ENCODE measurements at regions not wholly inside any gene's neighbourhood (a gene's known extent, or its start where the extent isn't known, plus 50 kb on each side); places are given as distances from the start of the nearest gene placed in this dataset.

- no peak for TF ChIP-seq CTCF (IDR thresholded peaks at IDR 0.05)
- Mint-ChIP-seq H3K27ac (no peak overlapping the region), H3K4me3 (no peak overlapping the region), H3K4me1 (ENCODE audit: low read depth) (no peaks in the 10 kb centered on the region), H3K36me3 (ENCODE audit: low read depth) (no peaks in the 10 kb centered on the region), H3K9me3 (peaks cover 6% of the 10 kb centered on the region), H3K27me3 (ENCODE audit: insufficient read depth) (no peaks in the 10 kb centered on the region)
- DNase-seq: no peak
Observed at GRCh38 chr2:154599189-154599588, 99.3 kb upstream of the KCNJ3 start.

- peaks cover 4% of the 10 kb centered on the region for H3K9me3 Mint-ChIP-seq
- TF ChIP-seq CTCF (IDR thresholded peaks at IDR 0.05): no peak
Observed at GRCh38 chr2:154600927-154601494, 97.5 kb upstream of the KCNJ3 start.

GRCh38 chr2:154603682-154604081, 94.8 kb upstream of the KCNJ3 start:
- TF ChIP-seq CTCF (IDR thresholded peaks at IDR 0.05): no peak
- Mint-ChIP-seq H3K4me1 (ENCODE audit: low read depth) (no peaks in the 10 kb centered on the region), H3K4me3 (no peak overlapping the region), H3K27me3 (ENCODE audit: insufficient read depth) (peaks cover 2% of the 10 kb centered on the region; the same call in 1 of the 2 replicates), H3K36me3 (ENCODE audit: low read depth) (no peaks in the 10 kb centered on the region), H3K9me3 (peaks cover 4% of the 10 kb centered on the region), H3K27ac (no peak overlapping the region)
- DNase-seq: no peak

More at GRCh38 chr2:154600927-154601494, 97.5 kb upstream of the KCNJ3 start:
- H3K4me3 Mint-ChIP-seq: no peak overlapping the region
- no peak overlapping the region for H3K27ac Mint-ChIP-seq
- no peaks in the 10 kb centered on the region for H3K36me3 Mint-ChIP-seq (ENCODE audit: low read depth)
- DNase-seq: no peak
- H3K27me3 Mint-ChIP-seq (ENCODE audit: insufficient read depth): no peaks in the 10 kb centered on the region
- H3K4me1 Mint-ChIP-seq (ENCODE audit: low read depth): no peaks in the 10 kb centered on the region

GRCh38 chr2:154608438-154608837, 90.1 kb upstream of the KCNJ3 start:
- Mint-ChIP-seq H3K27ac (no peak overlapping the region), H3K4me3 (no peak overlapping the region), H3K36me3 (ENCODE audit: low read depth) (no peaks in the 10 kb centered on the region), H3K27me3 (ENCODE audit: insufficient read depth) (peaks cover 2% of the 10 kb centered on the region), H3K4me1 (ENCODE audit: low read depth) (no peaks in the 10 kb centered on the region), H3K9me3 (peaks cover 5% of the 10 kb centered on the region)
- no peak for DNase-seq
- TF ChIP-seq CTCF (IDR thresholded peaks at IDR 0.05): no peak

GRCh38 chr2:154614906-154615305, 83.6 kb upstream of the KCNJ3 start:
- Mint-ChIP-seq H3K27me3 (ENCODE audit: insufficient read depth) (no peaks in the 10 kb centered on the region; the same call in 1 of the 2 replicates), H3K9me3 (peaks cover 36% of the 10 kb centered on the region), H3K4me1 (ENCODE audit: low read depth) (no peaks in the 10 kb centered on the region), H3K27ac (no peak overlapping the region), H3K4me3 (no peak overlapping the region), H3K36me3 (ENCODE audit: low read depth) (no peaks in the 10 kb centered on the region)
- DNase-seq: no peak
- no peak for TF ChIP-seq CTCF (IDR thresholded peaks at IDR 0.05)

GRCh38 chr2:154616659-154617058, 81.8 kb upstream of the KCNJ3 start:
- Mint-ChIP-seq H3K9me3 (peaks cover 39% of the 10 kb centered on the region), H3K27ac (no peak overlapping the region), H3K4me3 (no peak overlapping the region), H3K4me1 (ENCODE audit: low read depth) (no peaks in the 10 kb centered on the region), H3K27me3 (ENCODE audit: insufficient read depth) (no peaks in the 10 kb centered on the region; the same call in 1 of the 2 replicates), H3K36me3 (ENCODE audit: low read depth) (no peaks in the 10 kb centered on the region)
- no peak for DNase-seq
- no peak for TF ChIP-seq CTCF (IDR thresholded peaks at IDR 0.05)

Data from HFFc6 (cell line).